Activated naive CD4-positive, alpha-beta T cell (primary cell): ENCODE measurements at regions not wholly inside any gene's neighbourhood (a gene's known extent, or its start where the extent isn't known, plus 50 kb on each side); places are given as distances from the start of the nearest gene placed in this dataset.
"Not testable (repeated sequence)": the region's sequence is repeated elsewhere in the genome, so short reads cannot be mapped to it uniquely, and the experiment has no call there.

Experiments
- DNase-seq, 4 experiments: peaks; one replicate each; lab custom pipeline; 2025; lab: John Stamatoyannopoulos, UW

- no peak for DNase-seq
These were observed 1011.3 kb upstream of the WWC1 start for GRCh38 chr5:167280111-167280510.

- no peak for DNase-seq
These were observed 1009.5 kb upstream of the WWC1 start for GRCh38 chr5:167281925-167282324.

DNA sequence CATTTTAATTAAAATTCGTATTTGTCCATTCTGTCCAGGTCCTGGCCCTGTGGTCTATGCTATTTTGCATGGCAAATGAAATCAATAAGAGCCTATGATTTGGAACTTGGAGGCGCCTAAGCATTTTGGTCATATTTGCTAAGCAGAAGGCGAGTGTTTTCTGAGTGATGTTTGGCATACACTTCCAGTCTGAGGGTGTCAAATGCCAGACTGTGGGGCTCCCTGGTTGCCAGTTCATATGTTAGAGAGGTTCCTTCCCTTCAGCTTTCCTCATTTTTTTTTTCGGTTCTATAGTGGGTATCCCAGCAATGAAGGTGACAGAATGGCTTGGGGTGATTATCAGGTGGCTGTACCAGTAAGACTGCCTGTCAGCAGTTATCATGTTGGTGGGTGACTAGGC lies 1007.8 kb upstream of the WWC1 start:
- no peak for DNase-seq

DNA sequence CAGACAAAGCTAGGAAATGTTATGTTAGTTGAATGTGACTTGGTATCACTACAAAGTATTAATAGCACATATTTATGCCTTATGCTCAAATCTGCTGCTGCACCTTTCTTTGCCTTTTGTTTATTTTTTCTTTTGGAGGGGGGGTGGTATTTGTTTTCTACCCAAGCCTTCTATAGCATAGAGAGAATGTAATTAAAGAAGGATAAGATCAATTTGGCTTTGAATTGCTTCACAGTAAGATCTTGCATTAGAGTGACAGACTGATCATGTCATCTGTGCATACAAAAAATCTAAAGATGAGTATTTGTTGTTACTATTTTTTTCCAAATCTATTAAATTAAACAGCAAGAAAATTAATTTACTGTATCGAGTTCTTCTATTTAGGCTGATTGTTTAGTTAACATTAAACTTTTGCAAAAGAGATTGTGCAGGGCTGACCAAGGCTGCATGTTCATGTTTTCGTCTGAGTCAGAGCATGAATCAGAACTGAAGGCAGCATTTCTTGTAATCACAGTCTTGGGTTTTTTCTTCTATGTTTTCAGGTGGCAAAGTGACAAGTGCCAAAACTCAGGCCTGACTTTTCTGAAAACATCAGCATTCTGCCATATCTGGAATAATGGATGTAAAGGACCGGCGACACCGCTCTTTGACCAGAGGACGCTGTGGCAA lies 1007.1 kb upstream of the WWC1 start:
- no peak for DNase-seq

- DNase-seq, result no peak
These were observed 1005.9 kb upstream of the WWC1 start for GRCh38 chr5:167285591-167285990.

GRCh38 chr5:167286891-167287290 lies 1004.6 kb upstream of the WWC1 start:
- DNase-seq, result no peak

- DNase-seq, result no peak
These were observed 1001.0 kb upstream of the WWC1 start for GRCh38 chr5:167290478-167290877.

- no peak for DNase-seq
These were observed 996.4 kb upstream of the WWC1 start for GRCh38 chr5:167294882-167295680.

GRCh38 chr5:167295681-167296005 lies 995.8 kb upstream of the WWC1 start:
- DNase-seq, result no peak

DNA sequence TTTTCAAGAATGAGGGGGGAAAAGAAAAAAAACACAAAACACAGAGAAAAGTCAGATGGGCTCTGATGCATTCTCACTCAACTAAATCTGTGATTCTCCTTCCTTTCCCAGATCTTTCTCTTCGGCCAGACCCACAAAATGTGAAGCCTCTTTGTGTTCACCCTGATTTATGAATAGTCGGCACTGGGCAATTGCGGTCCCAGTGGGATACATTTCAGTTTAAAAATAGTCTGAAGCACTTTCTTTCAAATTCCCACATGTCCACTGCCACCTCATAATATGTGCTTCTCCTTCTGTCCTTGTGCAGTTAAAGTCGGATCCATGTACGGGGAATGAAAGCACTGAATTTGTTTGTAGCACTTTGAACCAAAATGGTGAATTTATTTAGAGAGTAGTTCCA lies 995.4 kb upstream of the WWC1 start:
- no peak for DNase-seq

- DNase-seq, result no peak
These were observed 994.8 kb upstream of the WWC1 start for GRCh38 chr5:167296661-167297060.

- DNase-seq, result not testable (repeated sequence)
These were observed 991.6 kb upstream of the WWC1 start for GRCh38 chr5:167299861-167300260.

DNA sequence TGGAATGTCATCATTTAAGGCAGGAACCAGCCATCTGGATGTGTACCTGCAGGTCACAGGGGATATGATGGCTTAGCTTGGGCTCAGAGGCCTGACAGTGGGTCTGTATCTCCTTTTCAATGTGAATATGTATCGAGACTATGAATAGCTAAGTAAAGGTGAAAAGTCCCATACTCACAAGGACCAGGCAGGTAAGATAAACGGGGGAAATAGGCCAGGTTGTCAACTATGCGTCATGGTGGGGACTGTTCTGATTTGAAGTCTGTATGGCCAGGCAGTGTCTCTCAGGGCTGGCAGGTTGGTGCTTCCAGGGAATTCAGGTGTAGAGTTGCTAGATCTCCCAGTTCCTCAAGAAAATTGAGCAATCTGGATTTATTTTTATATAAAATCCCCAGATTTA lies 987.9 kb upstream of the WWC1 start:
- no peak for DNase-seq

GRCh38 chr5:167304834-167305469 lies 986.5 kb upstream of the WWC1 start:
- DNase-seq, result no peak

GRCh38 chr5:167305591-167306213 lies 985.7 kb upstream of the WWC1 start:
- no peak for DNase-seq

GRCh38 chr5:167307042-167307441 lies 984.4 kb upstream of the WWC1 start:
- no peak for DNase-seq

DNA sequence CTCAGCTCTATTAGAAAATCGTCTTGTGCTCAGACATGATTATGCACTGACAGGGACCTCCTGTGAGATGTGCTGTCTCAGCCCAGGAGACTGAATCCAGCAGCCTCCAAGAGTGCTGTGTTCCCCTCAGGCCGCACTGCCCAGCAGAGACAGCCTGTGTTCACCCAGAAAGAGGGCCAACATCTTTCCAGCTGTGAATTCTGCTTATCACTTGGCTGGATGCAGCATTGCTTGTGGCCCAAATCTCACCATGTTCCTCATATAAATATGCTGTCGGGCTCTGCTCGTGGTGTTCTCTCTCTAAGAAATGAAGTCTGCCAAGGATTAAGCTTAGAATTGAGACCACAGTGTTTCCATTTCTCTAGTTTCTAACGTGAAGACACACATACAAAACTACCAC lies 983.0 kb upstream of the WWC1 start:
- DNase-seq, result no peak

DNA sequence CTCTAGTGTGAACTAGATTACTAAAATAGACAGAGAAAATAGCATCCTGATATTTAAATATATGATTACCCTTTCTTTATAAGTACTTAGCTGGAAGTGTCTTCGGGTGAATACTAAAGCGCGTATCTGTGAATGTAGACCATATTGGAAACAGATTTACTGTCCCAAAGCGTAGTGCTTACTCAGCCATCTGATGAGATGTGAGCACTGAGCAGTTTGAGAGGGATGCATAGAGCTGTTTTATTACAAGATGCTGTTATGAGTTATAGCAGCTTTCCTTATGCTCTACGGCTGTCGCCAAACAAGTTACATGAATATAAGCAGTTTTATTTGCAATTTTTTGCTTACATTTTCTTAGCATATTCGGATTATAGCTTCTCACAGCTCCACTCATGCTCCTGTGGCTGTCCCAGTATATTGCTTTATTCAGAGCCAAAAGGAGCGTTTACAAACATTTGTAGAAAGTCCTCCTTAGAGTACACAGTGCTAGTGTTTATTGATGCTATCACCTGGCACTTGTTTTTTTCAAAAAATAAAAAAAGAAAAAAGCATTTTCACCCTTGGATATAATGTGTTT lies 981.4 kb upstream of the WWC1 start:
- DNase-seq, result no peak

GRCh38 chr5:167311340-167311739 lies 980.1 kb upstream of the WWC1 start:
- no peak for DNase-seq

GRCh38 chr5:167312225-167312624 lies 979.2 kb upstream of the WWC1 start:
- no peak for DNase-seq

DNA sequence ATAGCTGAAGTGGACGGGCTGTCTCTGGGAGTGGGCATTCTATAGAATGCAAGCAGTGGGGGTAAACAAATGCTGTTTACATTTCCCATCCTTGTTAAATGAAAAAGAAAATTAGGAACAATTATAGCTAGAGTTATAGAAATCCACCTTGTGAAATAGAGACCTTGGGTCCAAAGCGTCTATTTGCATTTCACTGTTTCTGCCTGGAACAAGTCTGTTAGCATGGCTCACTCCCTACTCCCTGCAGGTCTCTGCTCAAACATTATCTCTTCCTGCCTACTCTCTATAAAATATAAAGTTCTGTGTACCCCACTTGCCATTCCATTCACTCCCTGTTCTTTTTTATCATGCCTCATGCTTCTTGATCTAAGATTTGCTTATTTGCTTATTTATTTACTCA lies 975.7 kb upstream of the WWC1 start:
- DNase-seq, result no peak

GRCh38 chr5:167317884-167318283 lies 973.6 kb upstream of the WWC1 start:
- no peak for DNase-seq

DNA sequence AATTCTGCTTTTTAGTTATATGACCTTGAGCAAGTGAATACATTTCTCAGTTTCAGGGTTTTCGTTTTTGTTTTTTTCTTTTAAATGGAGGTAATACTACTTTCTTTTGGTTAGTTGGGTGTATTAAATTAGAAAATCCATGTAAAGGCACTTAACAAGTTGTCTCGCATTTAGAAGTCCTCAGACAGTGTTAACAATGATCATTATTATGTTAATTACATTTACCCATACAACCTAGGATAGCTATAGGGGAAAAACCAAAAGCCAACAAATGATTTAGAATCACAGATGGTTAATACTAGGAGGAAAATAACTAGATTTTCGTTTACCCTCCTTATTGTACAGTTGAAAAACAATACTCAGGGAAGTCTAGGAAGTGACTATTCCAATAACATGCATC lies 972.2 kb upstream of the WWC1 start:
- DNase-seq, result no peak
